Liver (tissue), 8 donors: ENCODE measurements at regions not wholly inside any gene's neighbourhood (a gene's known extent, or its start where the extent isn't known, plus 50 kb on each side); places are given as distances from the start of the nearest gene placed in this dataset.

Source experiments
- DNase-seq: peaks from one replicate; pipeline ENCODE4 v3.0.0-alpha.2; 2017; ENCODE audit warnings: low spot score
- H3K27ac ChIP-seq, 2 donors: one replicate each; pipeline ENCODE4 v1.7.0; 2013; ENCODE audit warnings: inconsistent platforms in 2 of 2, low read length in 2 of 2, control low read depth in 1 of 2, low read depth in 1 of 2, mild to moderate bottlenecking in 1 of 2
- H3K27me3 ChIP-seq, 4 donors: one replicate each; pipeline versions ENCODE4 v1.6.1 to v1.7.0; 2013; ENCODE audit warnings: low read length in 3 of 4, inconsistent platforms in 1 of 4, mild to moderate bottlenecking in 1 of 4, moderate library complexity in 1 of 4; ENCODE audit not compliant: control insufficient read depth in 4 of 4, insufficient read depth in 4 of 4
- H3K36me3 ChIP-seq, 4 donors: one replicate each; pipeline versions ENCODE4 v1.6.1 to v1.7.0; 2013; ENCODE audit warnings: low read length in 3 of 4, mild to moderate bottlenecking in 3 of 4, low read depth in 1 of 4, moderate library complexity in 1 of 4; ENCODE audit not compliant: control insufficient read depth in 4 of 4, insufficient read depth in 3 of 4
- H3K4me1 ChIP-seq, 4 donors: one replicate each; pipeline versions ENCODE4 v1.6.1 to v1.7.0; 2013; ENCODE audit warnings: low read length in 3 of 4, mild to moderate bottlenecking in 3 of 4, moderate library complexity in 1 of 4; ENCODE audit not compliant: control insufficient read depth in 4 of 4, insufficient read depth in 4 of 4
- H3K4me3 ChIP-seq, 3 donors: one replicate each; pipeline versions ENCODE4 v1.6.1 to v1.7.0; 2013; ENCODE audit warnings: low read length in 3 of 3, control low read depth in 1 of 3, low read depth in 1 of 3, mild to moderate bottlenecking in 1 of 3
- H3K9ac ChIP-seq, 2 donors: one replicate each; pipeline ENCODE4 v1.7.0; 2013; ENCODE audit warnings: low read length in 2 of 2, mild to moderate bottlenecking in 2 of 2, moderate library complexity in 2 of 2, control low read depth in 1 of 2, low read depth in 1 of 2
- H3K9me3 ChIP-seq, 4 donors: one replicate each; pipeline versions ENCODE4 v1.6.1 to v1.7.0; 2013; ENCODE audit warnings: low read length in 3 of 4; ENCODE audit not compliant: control insufficient read depth in 4 of 4
- ATF3 ChIP-seq: IDR thresholded peaks from 2 replicates; pipeline ENCODE4 v1.6.1; 2016; ENCODE audit warnings: antibody characterized with exemption
- CTCF ChIP-seq: fragments of 150-350 bp; IDR thresholded peaks from 2 replicates; pipeline ENCODE4 v1.5.1; 2017; ENCODE audit warnings: improper control_type of control experiment, low read depth, low read length; ENCODE audit not compliant: missing input control
- EGR1 ChIP-seq, 2 donors: IDR thresholded peaks; 2 replicates each; pipeline ENCODE4 v1.6.1; 2016 to 2018; ENCODE audit warnings: antibody characterized with exemption in 2 of 2, low read depth in 2 of 2
- FOXA1 ChIP-seq: IDR thresholded peaks from 2 replicates; pipeline ENCODE4 v1.6.1; 2016; ENCODE audit warnings: antibody characterized with exemption
- FOXA2 ChIP-seq: IDR thresholded peaks from 2 replicates; pipeline ENCODE4 v1.6.1; 2016; ENCODE audit warnings: antibody characterized with exemption
- HNF4G ChIP-seq: IDR thresholded peaks from 2 replicates; pipeline ENCODE4 v1.6.1; 2016; ENCODE audit warnings: antibody characterized with exemption
- JUND ChIP-seq, 2 donors: IDR thresholded peaks; 2 replicates each; pipeline ENCODE4 v1.6.1; 2016; ENCODE audit warnings: antibody characterized with exemption in 2 of 2
- REST ChIP-seq: IDR thresholded peaks from 2 replicates; pipeline ENCODE4 v1.6.1; 2016; ENCODE audit warnings: antibody characterized with exemption, mild to moderate bottlenecking
- RXRA ChIP-seq, 2 donors: IDR thresholded peaks; 2 replicates each; pipeline ENCODE4 v1.6.1; 2017 to 2018; ENCODE audit warnings: antibody characterized with exemption in 2 of 2, mild to moderate bottlenecking in 1 of 2
- SP1 ChIP-seq: IDR thresholded peaks from 2 replicates; pipeline ENCODE4 v1.6.1; 2018; ENCODE audit warnings: antibody characterized with exemption, mild to moderate bottlenecking
- YY1 ChIP-seq: IDR thresholded peaks from 2 replicates; pipeline ENCODE4 v1.6.1; 2016; ENCODE audit warnings: antibody characterized with exemption, mild to moderate bottlenecking
- ZBTB33 ChIP-seq: IDR thresholded peaks from 2 replicates; pipeline ENCODE4 v1.6.1; 2016; ENCODE audit warnings: antibody characterized with exemption
- WGBS: extraction: QIAGEN DNeasy Blood & Tissue Kit; methylation state at CpG from one replicate; pipeline ENCODE4 v1.1.7; 2013; 5-methylcytosine and 5-hydroxymethylcytosine counted together
- donor health status: healthy.
- donor health status: healthy.
- donor health status: healthy.
- donor health status: healthy.
- donor health status: healthy.

GRCh38 chr13:32828711-32829110, 187.5 kb upstream of the KL start:
- Histone ChIP-seq H3K4me1 (no peaks in the 10 kb centered on the region), H3K9me3 (no peaks in the 10 kb centered on the region), H3K4me3 (no peak overlapping the region), H3K36me3 (no peaks in the 10 kb centered on the region), H3K9ac (no peak overlapping the region), H3K27me3 (no peaks in the 10 kb centered on the region), H3K27ac (no peak overlapping the region)
- DNase-seq = no peak
- WGBS = 93% methylated on average over 6 of the region's 6 CpGs
- no peak for TF ChIP-seq HNF4G
- TF ChIP-seq RXRA (IDR thresholded peaks at IDR 0.05) = no peak
- no peak for TF ChIP-seq FOXA2
- TF ChIP-seq YY1 = no peak
- no peak for TF ChIP-seq SP1
- TF ChIP-seq REST = no peak
- TF ChIP-seq JUND (IDR thresholded peaks at IDR 0.05) = no peak
- TF ChIP-seq ZBTB33 = no peak
- TF ChIP-seq FOXA1 = no peak
- no peak for TF ChIP-seq EGR1 (IDR thresholded peaks at IDR 0.05; ENCODE audit: low read depth in 2 of 2)
- TF ChIP-seq CTCF = no peak

- Histone ChIP-seq H3K9ac (no peak overlapping the region), H3K27me3 (no peaks in the 10 kb centered on the region), H3K4me3 (no peak overlapping the region), H3K27ac (no peak overlapping the region), H3K36me3 (no peaks in the 10 kb centered on the region), H3K9me3 (no peaks in the 10 kb centered on the region), H3K4me1 (no peaks in the 10 kb centered on the region)
- DNase-seq = no peak
- 88% methylated on average over 6 of the region's 6 CpGs for whole genome bisulfite sequencing
- no peak for TF ChIP-seq ATF3
Measured at GRCh38 chr13:32829269-32829668, 187.0 kb upstream of the KL start.
